Fibroblast of pulmonary artery (primary cell): ENCODE measurements at regions not wholly inside any gene's neighbourhood (a gene's known extent, or its start where the extent isn't known, plus 50 kb on each side); places are given as distances from the start of the nearest gene placed in this dataset.

Source experiments
- DNase-seq: peaks from one replicate; pipeline ENCODE4 v3.0.0-alpha.2; 2010; ENCODE audit warnings: low read depth
- H3K4me3 ChIP-seq: replicated peaks from 2 replicates; pipeline ENCODE4 v1.5.1; 2011; ENCODE audit warnings: low read depth, mild to moderate bottlenecking, control low read depth, low read length, moderate library complexity
- CTCF ChIP-seq: IDR thresholded peaks from 2 replicates; pipeline ENCODE4 v1.5.1; 2011; ENCODE audit warnings: mild to moderate bottlenecking, control low read depth, low read length, inconsistent platforms; ENCODE audit errors: missing control alignments

- no peak for DNase-seq
- TF ChIP-seq CTCF, result no peak
- no peak overlapping the region for H3K4me3 ChIP-seq
Measured at GRCh38 chr4:176864238-176864637, 71.5 kb upstream of the VEGFC start.

GRCh38 chr4:176868676-176869075 lies 76.0 kb upstream of the VEGFC start:
- H3K4me3 ChIP-seq, result no peak overlapping the region
- DNase-seq, result no peak
- no peak for TF ChIP-seq CTCF

- no peak for DNase-seq
- no peak overlapping the region for H3K4me3 ChIP-seq
- TF ChIP-seq CTCF, result no peak
Measured at GRCh38 chr4:176872461-176872860, 79.7 kb upstream of the VEGFC start.

GRCh38 chr4:176874721-176875445 lies 82.2 kb upstream of the VEGFC start:
- H3K4me3 ChIP-seq, result no peak overlapping the region
- no peak for TF ChIP-seq CTCF
- no peak for DNase-seq

DNA sequence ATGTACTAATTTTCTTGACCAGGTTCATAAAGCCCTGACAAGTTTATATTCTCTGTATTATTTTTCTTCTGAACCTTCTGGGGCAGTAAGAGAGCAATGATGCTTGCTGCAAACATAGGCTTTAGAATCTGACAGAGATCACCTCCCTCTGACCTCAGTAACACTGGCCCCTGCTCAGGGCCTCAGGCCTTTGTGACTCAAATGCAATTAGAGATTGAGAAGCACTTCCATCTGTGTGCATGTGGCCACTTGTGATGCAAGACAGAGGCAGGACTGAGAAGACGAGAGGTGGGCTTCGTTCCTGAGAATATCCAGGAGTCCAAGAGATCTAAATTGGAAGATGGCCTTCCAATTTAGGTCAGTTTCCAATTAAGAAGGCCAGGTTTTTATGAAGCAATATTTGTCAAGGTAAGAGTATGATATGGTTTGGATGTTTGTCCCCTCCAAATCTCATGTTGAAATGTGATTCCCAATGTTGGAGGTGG lies 82.8 kb upstream of the VEGFC start:
- H3K4me3 ChIP-seq, result no peak overlapping the region
- no peak for TF ChIP-seq CTCF
- no peak for DNase-seq

DNA sequence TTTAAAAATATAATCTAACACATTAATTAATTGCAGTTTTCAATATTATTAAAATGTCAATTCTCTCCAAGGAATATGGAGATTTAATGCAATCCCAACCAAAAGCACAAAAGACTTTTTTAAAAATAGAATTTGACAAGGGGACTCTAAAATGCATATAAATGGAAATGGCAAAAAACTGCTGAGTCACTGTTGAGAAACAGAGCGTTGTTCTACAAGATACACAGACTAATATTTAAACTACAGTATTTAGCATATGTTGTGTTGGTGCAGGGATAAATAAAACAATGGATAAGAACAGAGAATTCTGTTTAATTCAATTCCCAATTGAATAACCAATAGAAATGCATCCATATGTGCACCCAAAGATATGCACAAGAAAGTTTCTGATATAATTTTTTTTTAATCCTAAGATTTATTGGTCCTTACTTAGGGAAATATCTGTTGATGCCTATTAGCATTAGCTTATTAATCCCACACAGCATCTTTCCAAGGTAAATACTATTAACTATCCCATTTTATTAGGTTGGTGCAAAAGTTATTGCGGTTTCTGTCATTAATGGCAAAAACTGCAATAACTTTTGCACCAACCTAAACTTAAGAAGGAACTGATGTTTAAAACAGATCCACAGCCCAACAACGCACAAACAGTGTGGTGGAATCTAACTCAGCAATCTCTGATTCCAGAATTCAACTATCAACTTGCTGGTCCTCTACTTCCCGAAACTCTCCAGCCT lies 86.8 kb upstream of the VEGFC start:
- no peak for TF ChIP-seq CTCF
- peak; percentile 63 for DNase-seq

More for the DNA sequence above, 86.8 kb upstream of the VEGFC start:
- no peak overlapping the region for H3K4me3 ChIP-seq
